GM23248 (cell line): ENCODE measurements at regions not wholly inside any gene's neighbourhood (a gene's known extent, or its start where the extent isn't known, plus 50 kb on each side); places are given as distances from the start of the nearest gene placed in this dataset.

Experiments used
- EZH2 ChIP-seq: fragments of 200-600 bp; sonication (generic); IDR thresholded peaks from 2 replicates; pipeline ENCODE4 v1.6.1; 2018; ENCODE audit warnings: antibody characterized with exemption, mild to moderate bottlenecking; ENCODE audit not compliant: insufficient read depth, poor library complexity, severe bottlenecking
- EZH2phosphoT487 ChIP-seq: fragments of 200-600 bp; sonication (generic); IDR thresholded peaks from 2 replicates; pipeline ENCODE4 v1.6.1; 2018; ENCODE audit warnings: antibody characterized with exemption, moderate library complexity, mild to moderate bottlenecking, low read depth; ENCODE audit not compliant: insufficient read depth

DNA sequence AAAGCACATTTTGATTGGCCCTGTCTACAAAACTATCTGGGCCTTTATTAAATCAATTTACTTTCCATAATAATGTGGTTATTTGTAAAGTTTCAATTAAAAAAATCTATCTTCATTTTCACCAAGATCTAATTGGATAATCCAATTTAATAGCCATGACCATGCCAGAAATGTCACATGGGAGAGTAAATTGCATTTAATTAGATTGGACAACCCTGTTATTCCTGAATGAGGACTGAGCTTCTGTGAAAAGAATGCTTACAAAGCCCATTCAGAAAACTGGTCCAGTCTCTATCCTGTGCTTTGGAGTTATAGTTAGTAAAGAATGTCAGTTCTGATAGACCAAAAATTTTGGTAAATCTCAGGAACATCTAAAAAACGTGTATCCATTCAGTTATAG lies 541.9 kb upstream of the ANO5 start:
- TF ChIP-seq EZH2 = no peak
- TF ChIP-seq EZH2phosphoT487 = no peak
